Panc1 (cell line): ENCODE measurements at regions not wholly inside any gene's neighbourhood (a gene's known extent, or its start where the extent isn't known, plus 50 kb on each side); places are given as distances from the start of the nearest gene placed in this dataset.

ENCODE experiments used
- TF ChIP-seq, protein P1 (sequence below): fragments of 450-650 bp; IDR thresholded peaks from 2 replicates; pipeline ENCODE4 v1.5.1; 2017; ENCODE audit warnings: mild to moderate bottlenecking
- TF ChIP-seq, protein P2 (sequence below), 2 experiments: IDR thresholded peaks; 2 replicates each; pipeline ENCODE4 v1.6.1; 2011 to 2012; ENCODE audit warnings: low read depth in 2 of 2, control low read depth in 1 of 2, low read length in 1 of 2, mild to moderate bottlenecking in 1 of 2, moderate library complexity in 1 of 2; ENCODE audit not compliant: insufficient read depth in 1 of 2

DNA sequence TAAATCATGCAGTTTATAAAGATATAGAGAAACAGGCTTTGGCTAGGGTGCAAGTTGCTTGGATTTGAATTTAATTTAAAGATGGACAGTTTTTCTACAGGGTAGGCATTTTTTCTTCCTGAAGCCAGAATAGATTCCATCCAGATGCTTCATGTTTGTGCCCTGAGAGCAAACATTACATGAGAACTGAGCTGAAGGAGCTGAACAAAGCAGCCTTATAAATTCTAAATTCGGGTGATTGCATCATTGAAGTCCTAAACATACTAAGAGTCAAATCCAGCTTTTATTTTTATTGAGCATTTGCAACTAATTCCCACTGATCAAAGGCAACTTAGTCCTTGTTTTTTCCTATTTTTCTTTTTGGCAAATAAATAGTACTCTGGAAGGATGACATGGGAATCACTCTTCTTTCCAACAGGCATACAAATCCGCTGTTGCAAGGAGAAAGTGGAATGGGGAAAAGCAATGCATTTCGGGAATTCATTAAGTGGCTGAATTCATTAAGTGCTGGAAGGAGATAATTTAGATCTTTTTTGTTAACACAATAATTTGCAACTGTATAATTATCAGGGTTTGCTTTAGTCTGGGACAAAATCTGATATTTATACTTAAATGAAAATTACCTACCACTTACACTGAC, 828.0 kb downstream of the SLC4A3 start:
- TF ChIP-seq, protein P1, sequence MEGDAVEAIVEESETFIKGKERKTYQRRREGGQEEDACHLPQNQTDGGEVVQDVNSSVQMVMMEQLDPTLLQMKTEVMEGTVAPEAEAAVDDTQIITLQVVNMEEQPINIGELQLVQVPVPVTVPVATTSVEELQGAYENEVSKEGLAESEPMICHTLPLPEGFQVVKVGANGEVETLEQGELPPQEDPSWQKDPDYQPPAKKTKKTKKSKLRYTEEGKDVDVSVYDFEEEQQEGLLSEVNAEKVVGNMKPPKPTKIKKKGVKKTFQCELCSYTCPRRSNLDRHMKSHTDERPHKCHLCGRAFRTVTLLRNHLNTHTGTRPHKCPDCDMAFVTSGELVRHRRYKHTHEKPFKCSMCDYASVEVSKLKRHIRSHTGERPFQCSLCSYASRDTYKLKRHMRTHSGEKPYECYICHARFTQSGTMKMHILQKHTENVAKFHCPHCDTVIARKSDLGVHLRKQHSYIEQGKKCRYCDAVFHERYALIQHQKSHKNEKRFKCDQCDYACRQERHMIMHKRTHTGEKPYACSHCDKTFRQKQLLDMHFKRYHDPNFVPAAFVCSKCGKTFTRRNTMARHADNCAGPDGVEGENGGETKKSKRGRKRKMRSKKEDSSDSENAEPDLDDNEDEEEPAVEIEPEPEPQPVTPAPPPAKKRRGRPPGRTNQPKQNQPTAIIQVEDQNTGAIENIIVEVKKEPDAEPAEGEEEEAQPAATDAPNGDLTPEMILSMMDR, result no peak
- TF ChIP-seq, protein P2, sequence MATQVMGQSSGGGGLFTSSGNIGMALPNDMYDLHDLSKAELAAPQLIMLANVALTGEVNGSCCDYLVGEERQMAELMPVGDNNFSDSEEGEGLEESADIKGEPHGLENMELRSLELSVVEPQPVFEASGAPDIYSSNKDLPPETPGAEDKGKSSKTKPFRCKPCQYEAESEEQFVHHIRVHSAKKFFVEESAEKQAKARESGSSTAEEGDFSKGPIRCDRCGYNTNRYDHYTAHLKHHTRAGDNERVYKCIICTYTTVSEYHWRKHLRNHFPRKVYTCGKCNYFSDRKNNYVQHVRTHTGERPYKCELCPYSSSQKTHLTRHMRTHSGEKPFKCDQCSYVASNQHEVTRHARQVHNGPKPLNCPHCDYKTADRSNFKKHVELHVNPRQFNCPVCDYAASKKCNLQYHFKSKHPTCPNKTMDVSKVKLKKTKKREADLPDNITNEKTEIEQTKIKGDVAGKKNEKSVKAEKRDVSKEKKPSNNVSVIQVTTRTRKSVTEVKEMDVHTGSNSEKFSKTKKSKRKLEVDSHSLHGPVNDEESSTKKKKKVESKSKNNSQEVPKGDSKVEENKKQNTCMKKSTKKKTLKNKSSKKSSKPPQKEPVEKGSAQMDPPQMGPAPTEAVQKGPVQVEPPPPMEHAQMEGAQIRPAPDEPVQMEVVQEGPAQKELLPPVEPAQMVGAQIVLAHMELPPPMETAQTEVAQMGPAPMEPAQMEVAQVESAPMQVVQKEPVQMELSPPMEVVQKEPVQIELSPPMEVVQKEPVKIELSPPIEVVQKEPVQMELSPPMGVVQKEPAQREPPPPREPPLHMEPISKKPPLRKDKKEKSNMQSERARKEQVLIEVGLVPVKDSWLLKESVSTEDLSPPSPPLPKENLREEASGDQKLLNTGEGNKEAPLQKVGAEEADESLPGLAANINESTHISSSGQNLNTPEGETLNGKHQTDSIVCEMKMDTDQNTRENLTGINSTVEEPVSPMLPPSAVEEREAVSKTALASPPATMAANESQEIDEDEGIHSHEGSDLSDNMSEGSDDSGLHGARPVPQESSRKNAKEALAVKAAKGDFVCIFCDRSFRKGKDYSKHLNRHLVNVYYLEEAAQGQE (IDR thresholded peaks at IDR 0.05; ENCODE audit: insufficient read depth in 1 of 2, low read depth in 2 of 2, low read length in 1 of 2), result no peak
